ENCODE measurements at regions not wholly inside any gene's neighbourhood (a gene's known extent, or its start where the extent isn't known, plus 50 kb on each side); places are given as distances from the start of the nearest gene placed in this dataset.

GRCh38 chr11:11152877-11153276, 200.2 kb downstream of the CSNK2A3 start:
- POLR2A ChIA-PET: no interaction called here
- TF ChIP-seq, protein P1, sequence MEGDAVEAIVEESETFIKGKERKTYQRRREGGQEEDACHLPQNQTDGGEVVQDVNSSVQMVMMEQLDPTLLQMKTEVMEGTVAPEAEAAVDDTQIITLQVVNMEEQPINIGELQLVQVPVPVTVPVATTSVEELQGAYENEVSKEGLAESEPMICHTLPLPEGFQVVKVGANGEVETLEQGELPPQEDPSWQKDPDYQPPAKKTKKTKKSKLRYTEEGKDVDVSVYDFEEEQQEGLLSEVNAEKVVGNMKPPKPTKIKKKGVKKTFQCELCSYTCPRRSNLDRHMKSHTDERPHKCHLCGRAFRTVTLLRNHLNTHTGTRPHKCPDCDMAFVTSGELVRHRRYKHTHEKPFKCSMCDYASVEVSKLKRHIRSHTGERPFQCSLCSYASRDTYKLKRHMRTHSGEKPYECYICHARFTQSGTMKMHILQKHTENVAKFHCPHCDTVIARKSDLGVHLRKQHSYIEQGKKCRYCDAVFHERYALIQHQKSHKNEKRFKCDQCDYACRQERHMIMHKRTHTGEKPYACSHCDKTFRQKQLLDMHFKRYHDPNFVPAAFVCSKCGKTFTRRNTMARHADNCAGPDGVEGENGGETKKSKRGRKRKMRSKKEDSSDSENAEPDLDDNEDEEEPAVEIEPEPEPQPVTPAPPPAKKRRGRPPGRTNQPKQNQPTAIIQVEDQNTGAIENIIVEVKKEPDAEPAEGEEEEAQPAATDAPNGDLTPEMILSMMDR (conservative IDR thresholded peaks at IDR 0.05; ENCODE audit: low read length): no peak
- H3K4me3 ChIP-seq (ENCODE audit: low read depth, low read length, poor library complexity, severe bottlenecking): no peak overlapping the region
- intact Hi-C loops (cut with micrococcal nuclease; ENCODE audit: unreplicated experiment): no loop called here
- peaks cover 17% of the 10 kb centered on the region for H3K4me1 ChIP-seq (ENCODE audit: insufficient read depth, low read length, poor library complexity, severe bottlenecking)
- no peaks in the 10 kb centered on the region for H3K36me3 ChIP-seq (ENCODE audit: insufficient read depth, low read length)
- DNase-seq (ENCODE audit: low spot score): no peak
- H3K79me2 ChIP-seq (ENCODE audit: insufficient read depth, low read depth, low read length): no peaks in the 10 kb centered on the region
- CTCF ChIA-PET (ENCODE audit: unreplicated experiment): no interaction called here
- no peaks in the 10 kb centered on the region for H3K9me2 ChIP-seq (ENCODE audit: insufficient read depth, low read length)
- H2AFZ ChIP-seq (ENCODE audit: low read length): no peak overlapping the region
- no TSS peak for BruUV-seq (replicated peaks)
- no peaks in the 10 kb centered on the region for H3K9me3 ChIP-seq (ENCODE audit: low read length)
- no peaks in the 10 kb centered on the region for H4K20me1 ChIP-seq (ENCODE audit: insufficient read depth, low read length)
- no peak overlapping the region for H3K27ac ChIP-seq (ENCODE audit: low read depth, low read length, poor library complexity, severe bottlenecking)
- no peak overlapping the region for H3K4me2 ChIP-seq (ENCODE audit: low read length)

- no peaks in the 10 kb centered on the region for H3K36me3 ChIP-seq (ENCODE audit: insufficient read depth, low read length)
- ChIA-PET CTCF (ENCODE audit: unreplicated experiment) (no interaction called here), POLR2A (interaction anchor here (0.5 kb wide), 1 partner anchor 245 kb away, joined by 3 read pairs; no protein-coding TSS in a partner anchor)
- H2AFZ ChIP-seq (ENCODE audit: low read length): peak overlapping the region; percentile 55; the same call in 1 of the 2 replicates
- intact Hi-C loops (cut with micrococcal nuclease; ENCODE audit: unreplicated experiment): no loop called here
- TF ChIP-seq, protein P1 (conservative IDR thresholded peaks at IDR 0.05; ENCODE audit: low read length): no peak
- TF ChIP-seq EZH2phosphoT487 (IDR thresholded peaks at IDR 0.05; ENCODE audit: borderline replicate concordance, low read depth, low read length): no peak
- no peaks in the 10 kb centered on the region for H3K79me2 ChIP-seq (ENCODE audit: insufficient read depth, low read depth, low read length)
- H3K9me2 ChIP-seq (ENCODE audit: insufficient read depth, low read length): no peaks in the 10 kb centered on the region
- no peaks in the 10 kb centered on the region for H3K9me3 ChIP-seq (ENCODE audit: low read length)
- no peak overlapping the region for H3K4me3 ChIP-seq (ENCODE audit: low read depth, low read length, poor library complexity, severe bottlenecking)
- BruUV-seq (replicated peaks): no TSS peak
- no peaks in the 10 kb centered on the region for H4K20me1 ChIP-seq (ENCODE audit: insufficient read depth, low read length)
- H3K4me2 ChIP-seq (ENCODE audit: low read length): peak overlapping the region; percentile 44
- no peak overlapping the region for H3K27ac ChIP-seq (ENCODE audit: low read depth, low read length, poor library complexity, severe bottlenecking)
- DNase-seq (ENCODE audit: low spot score): peak; percentile 41
- peaks cover 17% of the 10 kb centered on the region for H3K4me1 ChIP-seq (ENCODE audit: insufficient read depth, low read length, poor library complexity, severe bottlenecking)
Measured at GRCh38 chr11:11149671-11150459, 203.2 kb downstream of the CSNK2A3 start.

DNA sequence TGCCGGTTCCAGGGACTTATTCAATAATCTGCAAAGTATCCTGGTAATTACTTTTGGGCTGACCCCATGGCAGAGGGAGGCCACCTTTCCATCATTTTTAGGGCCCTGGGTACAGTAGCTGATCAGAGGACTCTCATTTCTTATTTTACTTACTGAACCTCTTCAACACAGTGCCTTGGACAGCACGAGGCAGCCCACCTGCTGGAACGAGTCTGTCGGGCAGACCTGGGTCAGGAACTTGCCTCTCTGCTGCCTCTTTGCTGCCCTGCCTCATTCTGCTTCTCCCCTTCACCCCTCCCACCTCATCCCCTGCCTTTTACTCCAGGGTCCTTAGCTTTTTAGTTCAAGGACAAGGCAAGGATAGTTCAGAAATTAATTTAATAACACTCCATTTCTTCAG, 204.5 kb downstream of the CSNK2A3 start:
- Histone ChIP-seq H3K4me2 (ENCODE audit: low read length) (no peak overlapping the region), H3K9me2 (ENCODE audit: insufficient read depth, low read length) (no peaks in the 10 kb centered on the region), H3K4me3 (ENCODE audit: low read depth, low read length, poor library complexity, severe bottlenecking) (no peak overlapping the region), H3K27ac (ENCODE audit: low read depth, low read length, poor library complexity, severe bottlenecking) (no peak overlapping the region), H3K9me3 (ENCODE audit: low read length) (no peaks in the 10 kb centered on the region), H3K79me2 (ENCODE audit: insufficient read depth, low read depth, low read length) (no peaks in the 10 kb centered on the region), H3K4me1 (ENCODE audit: insufficient read depth, low read length, poor library complexity, severe bottlenecking) (peaks cover 17% of the 10 kb centered on the region), H2AFZ (ENCODE audit: low read length) (no peak overlapping the region), H4K20me1 (ENCODE audit: insufficient read depth, low read length) (no peaks in the 10 kb centered on the region), H3K36me3 (ENCODE audit: insufficient read depth, low read length) (no peaks in the 10 kb centered on the region)
- ChIA-PET POLR2A (no interaction called here), CTCF (ENCODE audit: unreplicated experiment) (no interaction called here)
- no peak for DNase-seq (ENCODE audit: low spot score)
- no peak for TF ChIP-seq EZH2phosphoT487 (IDR thresholded peaks at IDR 0.05; ENCODE audit: borderline replicate concordance, low read depth, low read length)
- TF ChIP-seq, protein P1 (conservative IDR thresholded peaks at IDR 0.05; ENCODE audit: low read length): no peak
- intact Hi-C loops (cut with micrococcal nuclease; ENCODE audit: unreplicated experiment): no loop called here
- no TSS peak for BruUV-seq (replicated peaks)

Measured in OCI-LY7 (cell line).